HG03025 (cell line): ENCODE measurements at regions not wholly inside any gene's neighbourhood (a gene's known extent, or its start where the extent isn't known, plus 50 kb on each side); places are given as distances from the start of the nearest gene placed in this dataset.
"Not testable (repeated sequence)": the region's sequence is repeated elsewhere in the genome, so short reads cannot be mapped to it uniquely, and the experiment has no call there.

Source experiments
- ATAC-seq: cut with Tn5 transposase; IDR thresholded peaks from one replicate; pipeline ENCODE4 v1.9.1; 2021; ENCODE audit warnings: mild to moderate bottlenecking, moderate library complexity; ENCODE audit not compliant: unreplicated experiment, low FRiP score

DNA sequence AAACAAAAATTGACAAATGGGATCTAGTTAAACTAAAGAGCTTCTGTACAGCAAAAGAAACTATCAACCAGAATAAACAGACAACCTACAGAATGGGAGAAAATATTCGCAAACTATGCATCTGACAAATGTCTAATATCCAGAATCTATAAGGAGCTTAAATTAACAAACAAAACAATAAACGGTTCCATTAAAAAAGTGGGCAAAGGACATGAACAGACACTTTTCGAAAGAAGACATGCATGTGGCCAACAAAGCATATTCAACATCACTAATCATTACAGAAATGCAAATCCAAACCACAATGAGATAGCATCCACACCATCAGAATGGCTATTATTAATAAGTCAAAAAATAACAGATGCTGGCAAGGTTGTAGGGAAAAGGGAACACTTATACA is 50.5 kb upstream of the MED13L start:
- ATAC-seq, result not testable (repeated sequence)

DNA sequence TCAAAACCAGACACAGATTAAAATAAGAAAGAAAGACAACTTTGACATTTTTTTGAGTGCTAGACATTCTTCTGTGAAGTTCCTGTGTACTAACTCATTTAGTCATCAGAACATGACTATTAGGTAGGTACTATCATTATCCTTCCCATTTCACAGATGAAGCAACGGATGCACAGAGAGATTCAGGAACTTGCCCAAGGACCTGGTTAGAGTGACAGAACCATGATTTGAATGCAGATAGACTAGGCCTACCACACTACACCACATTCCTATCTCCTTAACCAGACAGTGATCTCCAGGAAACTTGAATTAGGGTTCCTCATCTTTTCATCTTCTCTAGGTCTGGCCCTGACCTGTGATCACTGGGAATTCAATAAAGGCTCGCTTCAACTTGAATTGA is 54.4 kb upstream of the MED13L start:
- ATAC-seq, result no peak

DNA sequence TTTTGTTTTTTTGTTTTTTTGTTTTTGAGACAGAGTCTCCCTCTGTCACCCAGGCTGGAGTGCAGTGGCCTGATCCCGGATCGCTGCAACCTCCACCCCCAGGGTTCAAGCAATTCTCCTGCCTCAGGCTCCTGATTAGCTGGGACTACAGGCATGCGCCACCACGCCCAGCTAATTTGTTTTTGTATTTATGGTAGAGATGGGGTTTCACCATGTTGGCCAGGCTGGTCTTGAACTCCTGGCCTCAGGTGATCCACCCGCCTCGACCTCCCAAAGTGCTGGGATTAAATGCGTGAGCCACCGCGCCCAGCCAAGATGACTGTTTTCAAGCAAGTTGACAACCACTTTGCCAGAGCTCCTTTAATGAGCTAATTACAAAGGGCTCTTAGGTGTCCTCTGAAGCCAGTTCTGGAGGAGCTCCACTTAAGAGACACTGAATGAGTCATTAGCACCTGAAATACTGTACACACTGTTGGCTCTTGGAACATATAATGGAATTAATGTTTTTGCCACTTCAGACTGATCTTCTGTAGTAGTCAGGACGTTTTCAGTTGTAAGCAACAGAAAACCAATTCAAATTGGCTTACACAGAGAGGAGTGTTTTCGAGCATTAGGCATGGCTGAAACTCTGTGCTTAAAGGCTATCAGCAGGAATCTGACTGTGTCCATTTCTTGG is 55.4 kb upstream of the MED13L start:
- no peak for ATAC-seq

DNA sequence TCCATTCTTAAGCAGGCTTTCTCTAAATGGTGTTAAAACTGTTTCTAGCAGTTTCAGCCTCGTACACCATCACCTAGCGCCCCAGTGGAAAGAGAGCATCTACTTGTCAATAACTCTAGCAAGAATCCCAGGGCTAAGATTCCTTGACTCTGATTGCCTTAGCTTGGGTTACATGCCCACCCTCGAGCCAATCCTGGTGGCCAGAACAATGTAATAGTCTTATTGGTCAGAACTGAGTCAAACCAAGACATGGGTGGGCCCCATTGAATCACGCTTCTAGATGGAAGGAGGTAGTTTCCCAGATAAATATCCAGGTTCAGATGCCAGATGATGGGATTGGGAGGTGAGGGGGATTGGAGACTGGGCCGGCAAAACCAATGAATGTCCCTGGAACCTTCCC is 55.9 kb upstream of the MED13L start:
- ATAC-seq, result no peak

DNA sequence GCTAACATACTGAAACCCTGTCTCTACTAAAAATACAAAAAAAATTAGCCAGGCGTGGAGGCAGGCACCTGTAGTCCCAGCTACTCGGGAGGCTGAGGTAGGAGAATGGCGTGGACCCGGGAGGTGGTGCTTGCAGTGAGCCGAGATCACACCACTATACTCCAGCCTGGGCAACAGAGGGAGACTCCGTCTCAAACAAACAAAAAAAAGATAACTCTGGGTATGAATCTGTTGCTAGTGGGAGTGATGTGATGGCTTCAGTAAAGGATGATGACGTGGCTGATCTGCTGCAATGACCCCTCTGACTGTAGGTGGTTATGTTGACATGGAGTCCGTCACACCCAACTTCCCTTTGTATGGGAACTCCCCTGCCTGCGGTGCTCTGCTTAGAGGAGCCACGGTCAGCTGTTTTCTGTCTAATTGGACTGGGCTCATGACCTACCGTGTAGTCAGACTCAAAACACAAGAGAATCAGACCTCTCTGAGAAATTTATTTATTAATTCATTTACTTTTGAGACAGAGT is 59.1 kb upstream of the MED13L start:
- ATAC-seq, result no peak

DNA sequence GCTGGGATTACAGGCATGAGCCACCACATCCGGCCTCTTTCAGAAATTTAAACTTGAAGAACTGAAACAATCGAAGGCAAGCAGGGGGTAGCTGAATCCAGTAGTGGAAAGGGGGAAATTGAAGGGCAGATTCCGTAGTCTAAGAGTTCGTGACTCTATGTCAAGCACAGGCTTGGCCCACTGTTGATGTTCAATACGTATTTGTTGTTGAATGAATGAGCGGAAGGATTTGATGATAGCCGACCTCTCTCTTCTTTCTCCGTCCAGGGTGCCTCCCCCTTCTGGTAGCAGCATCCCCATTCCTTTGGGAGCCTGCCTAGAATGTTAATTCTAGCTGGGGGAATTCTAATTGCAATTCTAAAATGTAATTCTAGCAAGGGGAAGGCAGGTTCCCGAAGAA is 59.8 kb upstream of the MED13L start:
- no peak for ATAC-seq

DNA sequence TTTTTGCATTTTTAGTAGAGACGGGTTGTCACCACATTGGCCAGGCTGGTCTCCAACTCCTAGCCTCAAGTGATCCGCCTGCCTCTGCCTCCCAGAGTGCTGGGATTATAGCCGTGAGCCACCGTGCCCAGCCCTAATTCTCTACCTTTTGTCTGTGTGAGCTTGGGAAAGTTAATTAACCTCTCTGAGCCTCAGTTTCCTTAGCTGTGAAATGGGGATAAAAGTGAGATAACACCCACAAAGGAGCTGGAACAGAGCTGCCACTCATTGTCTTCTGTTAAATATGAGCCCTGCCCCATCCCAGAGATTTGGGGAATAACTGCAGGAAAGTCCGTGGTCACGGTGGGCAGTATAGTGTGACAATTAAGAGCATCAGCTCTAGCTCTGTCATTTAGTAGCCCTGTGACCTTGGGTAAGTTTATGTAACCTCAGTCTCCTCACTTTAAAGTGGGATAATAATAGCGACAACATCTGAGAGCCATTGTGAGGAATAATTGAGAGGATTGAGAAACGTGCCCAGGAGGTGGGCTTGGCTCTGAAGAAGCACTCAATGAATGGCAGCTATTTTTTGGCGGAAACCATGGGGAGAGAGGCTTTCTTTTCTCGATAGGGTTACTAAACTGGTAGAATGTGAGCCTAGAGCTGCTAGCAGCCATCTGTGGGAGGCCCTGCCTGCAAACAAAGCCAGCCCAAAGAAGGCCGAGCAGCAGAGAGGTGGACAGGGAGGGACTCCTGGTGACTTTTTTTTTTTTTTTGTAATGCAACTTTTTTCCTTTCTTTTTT is 60.8 kb upstream of the MED13L start:
- ATAC-seq, result no peak

DNA sequence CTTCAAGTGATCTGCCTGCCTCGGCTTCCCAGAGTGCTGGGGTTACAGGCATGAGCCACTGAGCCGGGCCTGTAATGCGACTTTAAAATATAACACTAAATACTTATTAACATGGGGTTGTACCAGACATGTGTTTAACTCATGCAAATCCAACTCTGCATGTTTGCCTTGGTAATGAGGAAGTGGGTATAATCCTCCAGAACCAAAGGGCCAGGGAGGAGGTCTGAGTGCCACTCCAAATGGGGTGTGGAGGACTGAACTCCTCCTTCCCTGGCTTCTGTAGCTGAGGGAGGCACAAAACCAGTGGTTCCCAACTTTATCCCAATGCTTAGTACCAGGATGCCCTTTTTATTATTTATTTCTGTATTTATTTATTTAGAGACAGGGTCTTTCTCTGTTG is 61.6 kb upstream of the MED13L start:
- no peak for ATAC-seq

DNA sequence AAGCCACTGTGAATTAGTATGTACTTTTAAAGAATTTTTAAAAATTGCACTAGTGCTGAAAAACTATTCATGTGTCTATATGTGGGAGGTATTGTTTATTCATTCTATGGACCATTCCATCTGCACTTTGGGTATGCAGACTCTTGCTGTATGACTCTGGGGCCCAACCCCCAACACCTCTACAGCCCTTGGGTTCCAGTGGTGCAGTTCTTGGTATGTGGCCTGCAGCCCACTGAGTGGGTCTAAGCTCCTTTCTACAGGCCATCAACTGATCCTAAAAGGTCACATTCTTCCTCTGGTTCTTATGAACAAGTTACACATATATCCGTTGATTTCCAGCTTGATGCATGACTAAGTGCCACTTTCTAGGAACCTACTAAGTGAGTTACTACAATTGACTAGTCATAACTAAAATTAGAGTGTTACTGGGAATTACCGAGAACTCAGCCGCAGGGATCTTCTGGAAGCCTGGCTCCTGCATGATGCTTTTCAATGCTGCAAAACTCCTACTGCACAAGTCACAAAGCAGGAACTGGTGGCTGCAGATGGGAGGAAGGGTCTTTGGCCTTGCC is 62.4 kb upstream of the MED13L start:
- ATAC-seq, result no peak

DNA sequence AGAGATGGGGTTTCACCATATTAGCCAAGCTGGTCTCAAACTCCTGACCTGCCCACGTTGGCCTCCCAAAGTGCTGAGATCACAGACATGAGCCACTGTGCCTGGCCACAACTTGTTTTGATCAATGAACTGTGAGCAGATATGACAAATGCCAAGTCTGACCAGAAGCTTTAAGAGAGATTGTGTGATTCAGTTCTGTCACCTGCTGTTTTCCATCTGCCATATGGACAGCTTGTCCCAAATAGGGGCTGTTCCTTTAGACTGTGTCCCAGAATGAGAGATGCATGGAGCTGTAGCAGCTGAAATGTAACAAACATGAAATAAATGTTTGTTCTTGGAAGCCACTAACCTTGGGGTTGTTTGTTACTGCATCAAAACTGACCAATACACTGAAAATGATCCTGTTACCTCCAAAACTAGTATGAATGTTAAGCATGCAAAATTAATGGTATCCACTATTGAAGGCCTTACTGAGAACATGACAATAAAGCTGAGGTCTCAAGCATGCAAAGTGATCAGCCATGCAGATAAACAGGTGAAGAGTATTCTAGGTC is 65.9 kb upstream of the MED13L start:
- no peak for ATAC-seq

DNA sequence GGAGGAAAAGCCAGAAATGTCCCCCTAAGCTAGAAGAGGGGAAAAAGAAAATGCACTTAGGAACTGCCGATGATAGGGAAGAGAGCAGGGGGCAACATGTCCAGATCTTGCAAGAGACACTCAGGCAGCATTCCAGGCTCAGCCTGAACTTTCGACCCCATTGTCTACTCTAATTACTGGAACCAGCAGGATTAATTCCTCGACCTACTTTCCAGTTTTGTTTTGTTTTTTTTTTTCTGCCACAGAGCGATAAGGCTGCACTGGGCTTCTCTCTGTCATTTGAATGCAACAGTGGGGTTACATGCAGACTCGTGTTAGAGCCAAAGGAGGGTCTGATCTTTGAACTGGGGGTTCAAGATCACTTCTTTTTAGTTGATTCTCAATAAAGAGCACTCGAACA is 68.7 kb upstream of the MED13L start:
- no peak for ATAC-seq

DNA sequence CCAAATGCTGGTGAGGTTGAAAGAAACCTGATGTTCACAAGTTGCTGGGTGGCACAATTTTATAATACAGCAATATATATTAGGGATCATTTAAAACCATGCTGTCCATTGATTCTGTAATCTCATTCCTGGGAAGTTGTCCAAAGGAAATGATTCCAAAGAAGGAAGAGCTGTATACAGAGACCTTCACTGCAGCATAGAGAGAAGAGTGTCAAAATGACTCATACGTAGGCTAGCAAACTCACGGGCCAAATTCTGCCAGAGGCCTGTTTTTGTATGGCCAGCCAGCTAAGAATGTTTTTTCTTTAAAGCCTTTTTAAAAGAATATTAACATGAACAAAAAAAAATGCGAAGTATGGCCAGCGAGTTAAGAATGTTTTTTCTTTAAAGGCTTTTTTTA is 69.2 kb upstream of the MED13L start:
- no peak for ATAC-seq

DNA sequence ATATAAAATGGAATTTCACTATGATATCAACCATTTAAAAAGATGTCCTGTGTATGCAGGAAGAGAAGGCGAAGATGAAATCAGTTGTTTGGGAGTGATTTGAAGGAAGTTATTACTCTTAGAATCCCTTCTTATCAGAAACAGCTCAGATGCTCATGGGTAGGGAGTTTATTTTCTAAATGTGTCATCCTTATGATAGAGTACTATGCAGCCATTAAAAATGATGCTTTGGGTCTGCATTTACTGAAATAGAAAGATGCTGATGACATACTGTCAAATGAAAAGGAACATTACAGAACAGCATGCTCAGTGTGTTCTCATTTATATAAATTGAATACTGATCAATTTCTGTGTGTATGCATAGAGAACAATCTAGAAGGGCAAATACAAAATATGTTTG is 69.8 kb upstream of the MED13L start:
- ATAC-seq, result no peak

DNA sequence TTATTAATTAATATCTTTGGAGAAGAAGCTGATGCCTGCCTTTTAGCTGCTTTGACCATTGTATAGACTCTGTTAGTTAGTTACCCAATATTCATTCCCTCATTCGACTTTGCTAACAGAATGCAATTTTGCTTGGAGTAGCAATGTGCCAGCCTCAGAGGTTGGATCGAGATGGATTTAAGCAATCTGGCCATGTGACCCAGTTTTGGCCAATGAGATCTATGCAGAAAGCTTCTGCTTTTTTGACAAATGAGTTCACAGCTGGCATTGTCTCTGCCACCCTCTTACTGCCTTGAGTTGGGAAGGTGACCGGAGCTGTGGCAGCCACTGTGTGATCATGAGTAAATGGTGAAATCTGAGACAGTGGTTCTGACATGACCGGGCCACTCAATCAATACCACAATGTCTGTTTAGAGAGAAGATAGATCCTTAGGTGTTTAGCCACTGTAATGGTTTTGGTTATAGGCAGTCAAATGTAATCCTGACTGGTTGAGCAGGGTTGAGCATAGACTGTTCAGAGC is 74.9 kb upstream of the MED13L start:
- ATAC-seq, result no peak

DNA sequence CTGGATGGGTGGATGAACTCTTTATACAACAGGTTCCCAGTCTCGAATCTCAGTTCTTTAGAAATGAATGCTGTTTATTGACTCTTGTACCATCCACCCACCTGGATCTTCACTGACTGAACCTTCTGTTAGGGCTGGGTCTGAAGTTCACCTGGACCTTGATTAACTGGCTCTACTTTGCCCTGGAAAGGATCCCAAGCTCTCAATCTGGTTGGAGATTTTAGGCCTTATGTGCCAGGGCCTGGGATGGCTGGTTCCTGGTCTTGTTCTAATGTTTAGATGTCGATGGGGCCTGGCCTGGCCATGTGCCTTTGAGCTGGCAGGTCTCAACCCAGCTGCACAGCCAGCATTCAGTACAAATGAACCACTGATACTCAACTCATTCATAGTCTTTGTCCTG is 76.5 kb upstream of the MED13L start:
- no peak for ATAC-seq

DNA sequence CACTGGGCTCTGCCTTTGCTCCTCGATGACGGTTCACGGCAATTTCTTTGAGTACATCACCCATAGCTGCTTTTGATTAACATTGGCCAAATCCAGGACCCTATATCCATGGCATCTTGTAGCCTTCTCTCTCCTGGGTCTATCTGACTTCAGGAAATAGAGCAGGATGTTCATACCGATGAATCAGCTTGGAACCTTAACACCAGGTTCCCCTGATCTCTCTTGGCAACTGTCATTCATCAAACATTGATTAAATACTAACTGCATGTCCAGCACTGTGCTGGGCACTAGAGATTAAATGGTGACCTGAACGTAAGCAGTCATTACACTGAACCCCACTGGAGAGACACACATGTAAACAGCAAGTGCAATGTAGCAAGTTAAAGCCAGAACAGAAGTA is 77.0 kb upstream of the MED13L start:
- ATAC-seq, result no peak

DNA sequence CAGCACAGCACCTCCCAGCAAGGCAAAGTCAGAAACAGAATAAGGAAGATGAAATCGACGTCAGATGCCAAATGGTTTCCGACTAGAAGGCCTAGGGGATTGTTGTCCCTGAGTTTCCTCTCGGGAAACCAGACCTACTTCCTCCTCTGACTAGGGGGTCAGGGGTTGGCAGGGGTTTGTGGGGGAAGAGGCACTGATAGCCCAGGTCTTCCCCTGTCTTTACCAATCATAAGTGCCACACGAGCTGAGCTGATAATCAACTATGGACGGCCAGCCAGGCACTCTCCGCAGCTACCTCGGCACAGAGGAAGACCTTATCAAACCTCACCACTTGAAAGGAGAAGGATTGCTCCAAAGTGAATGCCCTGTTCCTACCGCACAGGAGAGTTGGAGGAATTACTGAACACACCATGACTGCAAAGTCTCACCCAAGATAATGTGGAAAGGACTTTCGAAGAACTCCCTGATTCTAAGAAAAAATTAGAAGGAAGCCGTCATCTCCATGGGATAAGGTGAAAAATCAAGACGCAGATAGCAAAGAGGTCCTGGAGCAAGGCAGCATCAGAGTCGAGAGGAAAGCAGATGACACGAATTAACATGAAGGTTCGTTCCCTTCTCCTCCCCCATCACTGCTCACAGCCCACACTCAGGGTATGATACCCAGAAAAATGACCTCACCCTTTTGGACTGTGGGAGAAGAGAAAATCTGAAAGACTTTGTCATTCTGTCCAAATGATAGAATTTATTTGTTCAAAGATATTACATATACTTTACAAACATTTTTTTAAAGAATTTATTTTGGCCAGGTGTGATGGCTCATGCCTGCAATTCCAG is 77.7 kb upstream of the MED13L start:
- no peak for ATAC-seq

DNA sequence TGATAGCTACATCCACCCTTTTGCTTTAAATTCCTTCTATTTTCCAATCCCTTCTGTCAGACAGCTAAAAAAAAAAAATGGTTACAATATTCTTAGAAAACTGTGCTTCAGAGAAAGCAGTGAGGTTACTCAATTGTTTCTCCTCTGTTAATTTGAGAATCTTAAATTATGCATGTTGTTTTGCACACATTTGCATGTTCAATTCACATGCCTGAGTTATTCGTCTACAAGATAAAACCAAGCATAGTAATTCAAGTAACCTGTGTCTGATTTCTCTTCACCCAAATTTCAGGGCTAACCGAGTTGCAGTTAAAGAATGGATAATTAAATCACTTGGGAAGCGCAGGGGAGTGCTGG is 81.0 kb upstream of the MED13L start:
- ATAC-seq, result no peak

DNA sequence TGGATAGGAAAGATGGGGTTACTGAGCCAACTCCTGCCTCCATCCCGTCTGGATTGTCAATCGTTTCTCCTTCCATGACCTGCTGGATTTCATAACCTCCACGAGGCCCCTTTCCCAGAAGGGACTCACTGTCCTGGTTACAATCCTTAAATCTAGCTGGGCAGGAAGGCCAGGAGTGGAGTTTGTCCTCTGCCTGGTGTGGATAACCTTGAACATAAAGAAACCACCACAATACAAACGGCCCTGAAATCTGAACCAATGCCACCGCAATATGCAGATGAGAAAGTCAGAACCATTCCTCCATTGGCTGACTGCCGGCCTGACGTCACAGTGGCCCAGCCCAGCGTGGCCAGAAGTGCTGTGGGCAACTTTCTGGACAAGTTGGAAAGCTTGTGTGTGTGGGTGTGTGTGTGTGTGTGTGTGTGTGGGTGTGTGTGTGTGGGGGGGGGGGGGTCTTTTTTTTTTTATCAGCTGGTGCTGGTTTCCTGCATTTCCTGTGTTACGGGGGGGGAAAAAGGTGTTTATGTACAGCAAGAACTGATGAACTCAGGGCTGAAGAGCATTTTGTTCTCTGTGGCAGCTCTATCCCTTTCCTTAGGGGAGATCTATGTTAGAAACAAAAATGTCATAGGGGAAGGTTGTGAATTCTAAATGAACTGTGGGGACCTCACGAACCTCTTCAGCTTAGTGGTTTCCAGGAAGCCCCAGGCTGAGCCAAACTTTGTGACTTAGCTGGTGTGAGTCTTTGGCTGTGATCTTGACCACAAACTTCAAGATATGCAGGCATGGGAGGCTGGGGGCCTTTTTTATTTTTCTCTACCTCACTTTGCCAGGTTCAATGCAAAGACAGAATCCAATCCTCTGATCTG is 81.6 kb upstream of the MED13L start:
- peak; percentile 80 for ATAC-seq
